Fibroblast of lung (primary cell): ENCODE measurements at regions not wholly inside any gene's neighbourhood (a gene's known extent, or its start where the extent isn't known, plus 50 kb on each side); places are given as distances from the start of the nearest gene placed in this dataset.

Source experiments
- EZH2 ChIP-seq: IDR thresholded peaks from 2 replicates; pipeline ENCODE4 v1.5.1; 2012; ENCODE audit warnings: low read length, control low read depth, mild to moderate bottlenecking; ENCODE audit errors: missing control alignments
- TF ChIP-seq, protein P1 (sequence below), 2 donors: IDR thresholded peaks in 1 of 2; conservative IDR thresholded peaks in 1 of 2; 1 replicate in 1 of 2; 2 replicates in 1 of 2; pipeline ENCODE4 v1.5.1; 2011 to 2012; ENCODE audit warnings: low read length in 2 of 2, control low read depth in 1 of 2, inconsistent platforms in 1 of 2, low read depth in 1 of 2, mild to moderate bottlenecking in 1 of 2

DNA sequence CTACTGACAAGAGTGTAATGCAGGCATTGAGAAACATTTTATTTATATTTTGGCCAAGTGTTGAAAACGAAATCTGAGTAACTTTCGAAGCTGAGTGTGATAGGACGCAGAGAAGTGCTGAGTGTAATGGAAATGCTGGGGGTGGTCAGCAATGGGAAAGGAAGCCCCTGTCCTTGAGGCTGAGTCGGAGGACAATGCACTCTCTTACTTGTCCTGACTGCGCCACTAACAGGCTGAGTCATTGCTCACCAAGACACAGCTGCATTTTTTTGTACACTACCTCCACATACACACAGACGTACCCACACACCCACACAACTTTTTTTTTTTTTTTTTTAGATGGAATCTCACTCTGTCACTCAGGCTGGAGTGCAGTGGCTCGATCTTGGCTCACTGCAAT lies 637.7 kb downstream of the SLCO4C1 start:
- TF ChIP-seq, protein P1, sequence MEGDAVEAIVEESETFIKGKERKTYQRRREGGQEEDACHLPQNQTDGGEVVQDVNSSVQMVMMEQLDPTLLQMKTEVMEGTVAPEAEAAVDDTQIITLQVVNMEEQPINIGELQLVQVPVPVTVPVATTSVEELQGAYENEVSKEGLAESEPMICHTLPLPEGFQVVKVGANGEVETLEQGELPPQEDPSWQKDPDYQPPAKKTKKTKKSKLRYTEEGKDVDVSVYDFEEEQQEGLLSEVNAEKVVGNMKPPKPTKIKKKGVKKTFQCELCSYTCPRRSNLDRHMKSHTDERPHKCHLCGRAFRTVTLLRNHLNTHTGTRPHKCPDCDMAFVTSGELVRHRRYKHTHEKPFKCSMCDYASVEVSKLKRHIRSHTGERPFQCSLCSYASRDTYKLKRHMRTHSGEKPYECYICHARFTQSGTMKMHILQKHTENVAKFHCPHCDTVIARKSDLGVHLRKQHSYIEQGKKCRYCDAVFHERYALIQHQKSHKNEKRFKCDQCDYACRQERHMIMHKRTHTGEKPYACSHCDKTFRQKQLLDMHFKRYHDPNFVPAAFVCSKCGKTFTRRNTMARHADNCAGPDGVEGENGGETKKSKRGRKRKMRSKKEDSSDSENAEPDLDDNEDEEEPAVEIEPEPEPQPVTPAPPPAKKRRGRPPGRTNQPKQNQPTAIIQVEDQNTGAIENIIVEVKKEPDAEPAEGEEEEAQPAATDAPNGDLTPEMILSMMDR (conservative IDR thresholded peaks at IDR 0.05 in 1 of 2, IDR thresholded peaks at IDR 0.05 in 1 of 2; ENCODE audit: low read depth in 1 of 2, low read length in 2 of 2), result no peak
- TF ChIP-seq EZH2, result no peak
